ENCODE measurements at regions not wholly inside any gene's neighbourhood (a gene's known extent, or its start where the extent isn't known, plus 50 kb on each side); places are given as distances from the start of the nearest gene placed in this dataset.

- TF ChIP-seq POLR2A (IDR thresholded peaks at IDR 0.05; ENCODE audit: low read length) (no peak), CTCF (IDR thresholded peaks at IDR 0.05) (no peak), RCOR1 (IDR thresholded peaks at IDR 0.05; ENCODE audit: low read depth, low read length) (no peak)
Measured at GRCh38 chr14:29062466-29062865, 295.9 kb downstream of the FOXG1 start.

Measured in A549 (cell line).